ENCODE measurements at regions not wholly inside any gene's neighbourhood (a gene's known extent, or its start where the extent isn't known, plus 50 kb on each side); places are given as distances from the start of the nearest gene placed in this dataset.

GRCh38 chr4:32215277-32215676, 1495.1 kb downstream of the PCDH7 start:
- DNase-seq (no peak), ATAC-seq (no peak)
- intact Hi-C loops (cut with DNase I, micrococcal nuclease) = no loop called here

- intact Hi-C loops (cut with DNase I, micrococcal nuclease) = no loop called here
- ATAC-seq = no peak
- DNase-seq = no peak
Observed at GRCh38 chr4:32216502-32216901, 1496.3 kb downstream of the PCDH7 start.

- intact Hi-C loops (cut with DNase I, micrococcal nuclease) = no loop called here
- DNase-seq (no peak), ATAC-seq (no peak)
Observed at GRCh38 chr4:32219306-32220075, 1499.3 kb downstream of the PCDH7 start.

DNA sequence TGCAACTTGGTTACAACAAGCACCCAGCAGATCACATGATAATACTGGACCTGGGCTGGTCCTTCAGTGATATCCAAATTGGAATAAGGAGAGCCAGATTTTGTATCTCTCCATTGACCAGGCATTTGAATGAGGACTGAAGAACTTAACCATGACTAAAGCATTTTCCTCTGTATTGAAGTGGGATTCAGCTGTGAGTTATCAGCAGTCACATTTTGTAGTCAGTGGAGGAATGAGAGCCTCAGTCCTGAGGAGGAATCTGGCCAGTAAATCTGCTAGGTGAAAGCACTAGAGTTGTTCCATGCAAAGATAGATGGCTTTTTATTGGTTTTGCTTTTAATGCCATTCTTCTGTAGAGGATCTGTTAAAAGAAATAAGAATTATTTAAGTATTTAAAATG, 1506.0 kb downstream of the PCDH7 start:
- no peak for ATAC-seq
- DNase-seq = no peak
- intact Hi-C loops (cut with DNase I, micrococcal nuclease) = no loop called here

DNA sequence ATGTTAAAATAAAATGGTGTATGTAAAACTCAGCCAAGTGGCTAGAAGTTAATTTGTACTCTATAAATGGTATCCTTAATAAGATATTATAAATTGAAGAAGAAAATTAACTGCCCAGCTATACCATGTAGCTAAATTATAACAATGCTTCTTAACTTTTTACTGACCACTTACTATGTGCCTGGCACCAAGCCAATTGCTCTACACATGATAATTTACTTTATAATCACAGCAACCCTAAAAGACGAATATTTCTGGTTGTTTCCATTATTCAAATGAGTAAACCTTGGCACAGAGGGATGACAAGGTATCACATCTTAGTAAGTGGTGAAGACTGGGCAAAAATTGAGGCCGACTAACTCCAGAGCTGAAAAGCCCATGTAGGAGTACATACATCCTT, 1506.6 kb downstream of the PCDH7 start:
- intact Hi-C loops (cut with DNase I, micrococcal nuclease) = no loop called here
- DNase-seq = no peak
- ATAC-seq = no peak

DNA sequence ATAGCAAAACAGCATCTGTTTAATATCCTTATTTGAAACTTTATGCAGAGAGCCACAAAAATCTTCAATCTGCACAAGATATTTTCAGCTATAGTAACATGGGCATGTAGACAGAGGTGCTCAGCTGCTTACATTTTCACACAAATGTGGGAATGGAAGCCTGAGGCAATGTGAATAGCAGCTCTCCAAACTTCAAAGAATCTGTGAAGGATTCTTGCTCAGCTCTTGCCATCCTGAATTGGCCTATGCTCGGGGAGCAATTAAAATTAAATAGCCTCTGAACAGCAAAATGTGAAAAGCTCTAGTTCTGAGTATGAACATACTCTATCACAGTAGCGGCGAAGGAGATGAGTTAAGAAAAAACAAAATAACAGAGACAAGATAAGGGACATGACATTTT, 1523.8 kb downstream of the PCDH7 start:
- no peak for ATAC-seq
- no peak for DNase-seq
- intact Hi-C loops (cut with DNase I, micrococcal nuclease) = no loop called here

- ATAC-seq (no peak), DNase-seq (no peak)
- intact Hi-C loops (cut with DNase I, micrococcal nuclease) = no loop called here
Observed at GRCh38 chr4:32249040-32249439, 1528.9 kb downstream of the PCDH7 start.

- intact Hi-C loops (cut with DNase I, micrococcal nuclease) = no loop called here
Observed at GRCh38 chr4:32251126-32251525, 1531.0 kb downstream of the PCDH7 start.

DNA sequence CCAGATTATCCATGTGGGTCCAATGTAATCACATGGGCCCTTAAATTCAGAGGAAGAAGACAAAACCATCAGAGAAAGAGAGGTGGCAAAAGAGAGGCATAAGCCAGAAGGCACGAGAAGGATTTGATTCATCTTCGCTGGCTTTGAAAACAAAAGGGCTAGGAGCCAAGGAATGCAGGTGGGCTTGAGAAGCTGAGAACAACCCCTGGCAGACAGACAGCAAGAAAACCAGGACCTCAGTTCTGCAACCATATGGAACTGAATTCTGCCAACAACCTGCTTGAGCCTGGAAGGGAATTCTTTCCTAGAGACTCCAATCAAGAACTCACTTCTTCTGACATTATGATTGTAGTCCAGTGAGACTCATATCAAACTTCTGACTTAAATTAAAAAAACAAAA, 1531.8 kb downstream of the PCDH7 start:
- ATAC-seq (no peak), DNase-seq (no peak)
- intact Hi-C loops (cut with DNase I, micrococcal nuclease) = no loop called here

More at GRCh38 chr4:32251126-32251525, 1531.0 kb downstream of the PCDH7 start:
- DNase-seq = no peak
- ATAC-seq = no peak

DNA sequence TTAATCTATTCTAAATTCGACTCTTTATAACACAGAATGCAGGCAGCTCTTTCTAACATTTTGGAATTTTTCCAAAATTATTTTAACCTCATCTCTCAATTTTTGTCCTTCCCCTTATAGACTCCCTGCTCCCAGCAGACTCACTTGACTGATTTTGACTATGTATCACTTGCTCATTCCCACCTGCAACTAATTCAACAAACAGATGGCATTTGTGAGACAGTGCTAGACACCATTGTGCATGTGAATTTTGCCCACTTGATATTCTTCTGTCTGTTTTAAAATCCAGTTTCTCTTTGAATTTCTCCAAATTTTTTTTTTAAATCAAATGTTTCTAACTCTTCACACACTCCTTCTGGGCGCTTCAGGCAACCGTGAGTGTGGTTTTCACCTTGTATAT, 1534.0 kb downstream of the PCDH7 start:
- intact Hi-C loops (cut with DNase I, micrococcal nuclease) = no loop called here
- DNase-seq (no peak), ATAC-seq (no peak)

DNA sequence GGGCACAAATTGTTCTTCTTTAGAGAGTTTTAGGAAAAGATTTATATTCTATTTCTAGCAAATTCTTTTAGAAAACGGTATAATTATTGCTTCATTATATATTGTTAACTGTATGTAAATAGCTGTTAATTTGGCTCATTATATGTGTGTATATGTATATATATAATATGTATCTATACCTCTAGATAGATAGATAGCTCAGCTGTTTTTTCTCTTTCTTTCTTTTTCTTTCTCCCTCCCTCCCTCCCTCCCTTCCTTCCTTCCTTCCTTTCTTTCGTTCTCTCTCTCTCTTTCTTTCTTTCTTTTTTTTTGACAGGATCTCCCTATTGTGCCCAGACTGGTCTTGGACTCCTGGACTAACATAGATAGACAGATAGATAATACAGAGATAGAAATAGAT, 1538.8 kb downstream of the PCDH7 start:
- intact Hi-C loops (cut with DNase I, micrococcal nuclease) = no loop called here
- ATAC-seq (no peak), DNase-seq (no peak)

- no peak for ATAC-seq
- intact Hi-C loops (cut with DNase I, micrococcal nuclease) = no loop called here
- no peak for DNase-seq
Observed at GRCh38 chr4:32261196-32261595, 1541.0 kb downstream of the PCDH7 start.

- no peak for ATAC-seq
- no peak for DNase-seq
- intact Hi-C loops (cut with DNase I, micrococcal nuclease) = no loop called here
Observed at GRCh38 chr4:32268863-32269262, 1548.7 kb downstream of the PCDH7 start.

- intact Hi-C loops (cut with DNase I, micrococcal nuclease) = no loop called here
- DNase-seq (no peak), ATAC-seq (no peak)
Observed at GRCh38 chr4:32290102-32290501, 1569.9 kb downstream of the PCDH7 start.

DNA sequence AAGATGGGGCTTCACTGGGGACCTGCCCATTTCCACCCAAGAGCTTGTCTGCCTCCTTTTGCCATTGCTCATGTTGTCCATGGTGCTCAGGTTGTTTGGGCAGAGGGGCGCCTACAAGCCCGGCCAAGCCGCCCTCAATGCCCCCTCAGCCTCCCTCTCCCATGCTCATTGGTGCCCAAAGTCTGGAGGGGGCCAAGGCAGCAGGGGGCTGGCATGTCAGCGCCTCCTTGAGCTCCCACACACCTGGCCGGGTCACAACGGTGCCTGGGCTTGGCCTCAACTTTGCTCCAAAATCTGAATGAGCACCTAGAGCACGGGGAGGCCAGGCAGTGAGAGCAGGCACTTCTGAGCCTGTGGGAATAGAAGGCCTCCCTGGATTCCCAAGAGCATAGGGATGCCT, 1598.8 kb downstream of the PCDH7 start:
- no peak for ATAC-seq
- no peak for DNase-seq
- intact Hi-C loops (cut with DNase I, micrococcal nuclease) = no loop called here

DNA sequence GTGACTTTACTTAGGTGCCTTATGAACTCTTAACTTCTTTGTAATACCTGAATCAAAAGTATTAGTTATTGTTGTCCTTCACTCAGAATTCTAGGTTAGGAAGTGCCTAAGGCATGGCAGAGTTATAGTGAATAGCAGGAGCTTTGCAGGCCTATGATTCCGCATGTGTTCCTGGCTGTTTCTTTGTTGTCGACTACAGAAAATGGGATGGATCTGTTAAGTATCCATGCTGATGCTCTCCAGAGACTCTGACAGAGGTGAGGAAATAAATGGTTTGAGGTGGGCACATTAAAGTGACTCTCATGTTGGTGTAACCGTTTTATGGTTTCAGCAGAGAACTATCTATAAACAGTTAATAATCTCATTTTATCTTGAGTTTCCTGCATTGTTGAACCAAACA, 1601.3 kb downstream of the PCDH7 start:
- ATAC-seq = no peak
- no peak for DNase-seq
- intact Hi-C loops (cut with DNase I, micrococcal nuclease) = no loop called here

DNA sequence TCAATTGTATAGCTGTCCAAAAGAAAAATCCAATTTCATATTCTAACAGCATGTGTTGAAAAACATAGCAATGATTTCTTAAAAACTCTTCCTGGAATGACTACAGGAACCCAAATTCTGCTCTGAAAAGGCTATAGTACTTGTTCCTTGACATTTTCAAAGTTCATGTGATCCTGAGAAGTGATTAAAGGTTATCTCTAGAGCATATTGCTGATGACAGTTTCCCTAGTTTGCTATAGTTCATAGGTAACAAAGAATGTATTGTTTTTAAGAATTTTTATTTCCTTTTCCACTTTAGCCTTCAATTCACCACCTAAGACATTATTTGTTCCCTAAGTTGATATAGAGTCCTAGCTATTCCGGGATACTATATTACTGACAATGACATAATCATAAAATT, 1614.6 kb downstream of the PCDH7 start:
- ATAC-seq = peak; percentile 75
- DNase-seq = no peak
- intact Hi-C loops (cut with DNase I, micrococcal nuclease) = no loop called here

- ATAC-seq (peak; percentile 71), DNase-seq (no peak)
- intact Hi-C loops (cut with DNase I, micrococcal nuclease) = no loop called here
Observed at GRCh38 chr4:32337403-32337802, 1617.2 kb downstream of the PCDH7 start.

GRCh38 chr4:32340591-32340990, 1620.4 kb downstream of the PCDH7 start:
- intact Hi-C loops (cut with DNase I, micrococcal nuclease) = no loop called here
- ATAC-seq (no peak), DNase-seq (no peak)

DNA sequence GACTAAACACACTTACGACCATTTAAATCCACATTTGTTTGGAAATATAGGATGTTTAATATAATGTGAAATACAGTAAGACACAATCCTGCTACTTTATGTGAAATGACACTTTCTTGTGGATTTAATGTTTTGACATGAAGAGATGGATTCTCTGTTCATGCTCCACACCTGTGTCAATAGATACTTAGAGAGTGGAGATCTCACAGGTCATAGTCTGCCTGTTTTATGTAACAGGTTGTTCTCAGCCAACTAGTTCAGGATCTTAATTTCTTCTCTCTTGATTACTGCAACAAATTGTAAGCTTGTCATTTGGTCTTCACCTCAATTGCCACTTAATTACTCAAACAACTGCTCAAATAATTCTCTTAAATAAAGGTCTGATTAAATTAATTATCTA, 1621.2 kb downstream of the PCDH7 start:
- DNase-seq (no peak), ATAC-seq (peak; percentile 82)
- intact Hi-C loops (cut with DNase I, micrococcal nuclease) = no loop called here

DNA sequence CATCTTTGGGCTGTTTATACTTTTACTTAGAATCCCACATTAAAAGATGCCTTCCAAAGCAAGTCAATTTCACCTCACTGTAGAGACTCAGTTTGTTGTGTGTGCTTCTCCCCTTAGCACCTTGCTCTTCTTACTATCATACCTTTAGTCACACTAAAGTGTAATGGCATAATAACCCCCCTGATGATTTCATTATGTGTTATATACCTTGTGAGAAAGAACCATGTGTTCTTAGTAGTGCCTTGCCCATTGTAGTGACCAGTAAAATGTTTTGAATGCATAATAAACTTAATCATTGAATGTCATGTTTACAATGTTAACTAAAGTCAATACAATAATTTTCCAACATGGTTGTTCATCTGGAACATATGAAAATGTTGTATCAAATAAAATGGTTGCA, 1621.9 kb downstream of the PCDH7 start:
- no peak for DNase-seq
- intact Hi-C loops (cut with DNase I, micrococcal nuclease) = no loop called here
- ATAC-seq = peak; percentile 78
